ENCODE measurements at regions not wholly inside any gene's neighbourhood (a gene's known extent, or its start where the extent isn't known, plus 50 kb on each side); places are given as distances from the start of the nearest gene placed in this dataset.

DNA sequence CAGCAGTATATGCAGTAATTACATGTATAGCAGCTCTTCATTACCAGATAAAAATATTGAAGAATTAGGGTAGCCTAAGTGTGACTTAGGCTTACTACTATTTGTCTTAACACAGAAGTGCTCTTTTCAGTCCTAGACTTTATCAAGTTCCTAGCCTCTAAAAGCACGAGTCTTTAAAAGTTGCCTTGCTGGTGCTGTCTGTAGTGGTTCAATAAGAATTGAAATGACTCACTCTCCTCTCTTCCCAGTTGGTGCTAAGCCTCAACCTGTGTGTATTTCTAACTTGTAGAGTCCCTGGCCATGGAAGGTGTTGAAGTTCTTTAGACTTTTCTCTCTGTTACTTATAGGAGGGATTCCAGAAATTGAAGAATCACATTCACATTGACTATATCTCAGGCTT lies 395.4 kb upstream of the THRB start:
- H3K36me3 ChIP-seq (ENCODE audit: control insufficient read depth in 2 of 2, insufficient read depth in 1 of 2, low read length in 2 of 2): no peaks in the 10 kb centered on the region
- ChIA-PET POLR2A (no interaction called here), CTCF (no interaction called here)
- no peaks in the 10 kb centered on the region for H3K4me1 ChIP-seq (ENCODE audit: control insufficient read depth, insufficient read depth, low read length)
- H3K9me3 ChIP-seq (ENCODE audit: control insufficient read depth, insufficient read depth, low read depth, low read length): no peaks in the 10 kb centered on the region
- H3K4me3 ChIP-seq (ENCODE audit: low read depth, low read length): no peak overlapping the region
- no peak overlapping the region for H3K27ac ChIP-seq (ENCODE audit: extremely low read depth, low read depth, low read length)
- TF ChIP-seq ZNF112 (tag by site-specific recombination; IDR thresholded peaks at IDR 0.05) (no peak), ZNF600 (tag by site-specific recombination; IDR thresholded peaks at IDR 0.05) (no peak), ZNF391 (tag by site-specific recombination; IDR thresholded peaks at IDR 0.05; ENCODE audit: borderline replicate concordance, low read depth) (no peak), HOXC10 (CRISPR knock-in tag; IDR thresholded peaks at IDR 0.05) (no peak), ZNF747 (tag by site-specific recombination; IDR thresholded peaks at IDR 0.05) (no peak)

DNA sequence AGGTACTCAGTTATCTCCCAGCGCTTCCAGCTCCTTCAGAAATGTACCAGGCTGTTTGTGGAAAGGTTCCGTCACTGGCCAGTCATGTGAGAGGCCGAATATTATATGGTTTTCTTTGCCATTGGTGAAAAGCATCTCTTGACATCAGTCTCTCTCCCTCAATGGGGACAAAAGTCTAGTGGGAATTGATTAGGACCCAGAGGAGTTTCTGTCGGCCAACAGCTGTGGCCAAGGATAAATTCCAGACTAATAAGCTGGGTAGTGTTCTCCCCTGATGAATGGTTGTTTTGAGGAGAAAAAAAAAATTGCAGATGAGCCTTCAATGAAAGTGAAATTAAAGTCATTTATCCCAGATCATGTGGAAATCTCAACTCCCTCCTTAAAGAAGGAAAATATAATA lies 404.7 kb upstream of the THRB start:
- H3K4me1 ChIP-seq (ENCODE audit: control insufficient read depth, insufficient read depth, low read length): no peaks in the 10 kb centered on the region
- CTCF ChIA-PET: no interaction called here
- no peaks in the 10 kb centered on the region for H3K36me3 ChIP-seq (ENCODE audit: control insufficient read depth in 2 of 2, insufficient read depth in 1 of 2, low read length in 2 of 2)
- no peak overlapping the region for H3K27ac ChIP-seq (ENCODE audit: extremely low read depth, low read depth, low read length)
- POLR2A ChIA-PET: no interaction called here
- TF ChIP-seq, protein P1, sequence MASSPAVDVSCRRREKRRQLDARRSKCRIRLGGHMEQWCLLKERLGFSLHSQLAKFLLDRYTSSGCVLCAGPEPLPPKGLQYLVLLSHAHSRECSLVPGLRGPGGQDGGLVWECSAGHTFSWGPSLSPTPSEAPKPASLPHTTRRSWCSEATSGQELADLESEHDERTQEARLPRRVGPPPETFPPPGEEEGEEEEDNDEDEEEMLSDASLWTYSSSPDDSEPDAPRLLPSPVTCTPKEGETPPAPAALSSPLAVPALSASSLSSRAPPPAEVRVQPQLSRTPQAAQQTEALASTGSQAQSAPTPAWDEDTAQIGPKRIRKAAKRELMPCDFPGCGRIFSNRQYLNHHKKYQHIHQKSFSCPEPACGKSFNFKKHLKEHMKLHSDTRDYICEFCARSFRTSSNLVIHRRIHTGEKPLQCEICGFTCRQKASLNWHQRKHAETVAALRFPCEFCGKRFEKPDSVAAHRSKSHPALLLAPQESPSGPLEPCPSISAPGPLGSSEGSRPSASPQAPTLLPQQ (tag by site-specific recombination; IDR thresholded peaks at IDR 0.05): no peak
- TF ChIP-seq, protein P2, sequence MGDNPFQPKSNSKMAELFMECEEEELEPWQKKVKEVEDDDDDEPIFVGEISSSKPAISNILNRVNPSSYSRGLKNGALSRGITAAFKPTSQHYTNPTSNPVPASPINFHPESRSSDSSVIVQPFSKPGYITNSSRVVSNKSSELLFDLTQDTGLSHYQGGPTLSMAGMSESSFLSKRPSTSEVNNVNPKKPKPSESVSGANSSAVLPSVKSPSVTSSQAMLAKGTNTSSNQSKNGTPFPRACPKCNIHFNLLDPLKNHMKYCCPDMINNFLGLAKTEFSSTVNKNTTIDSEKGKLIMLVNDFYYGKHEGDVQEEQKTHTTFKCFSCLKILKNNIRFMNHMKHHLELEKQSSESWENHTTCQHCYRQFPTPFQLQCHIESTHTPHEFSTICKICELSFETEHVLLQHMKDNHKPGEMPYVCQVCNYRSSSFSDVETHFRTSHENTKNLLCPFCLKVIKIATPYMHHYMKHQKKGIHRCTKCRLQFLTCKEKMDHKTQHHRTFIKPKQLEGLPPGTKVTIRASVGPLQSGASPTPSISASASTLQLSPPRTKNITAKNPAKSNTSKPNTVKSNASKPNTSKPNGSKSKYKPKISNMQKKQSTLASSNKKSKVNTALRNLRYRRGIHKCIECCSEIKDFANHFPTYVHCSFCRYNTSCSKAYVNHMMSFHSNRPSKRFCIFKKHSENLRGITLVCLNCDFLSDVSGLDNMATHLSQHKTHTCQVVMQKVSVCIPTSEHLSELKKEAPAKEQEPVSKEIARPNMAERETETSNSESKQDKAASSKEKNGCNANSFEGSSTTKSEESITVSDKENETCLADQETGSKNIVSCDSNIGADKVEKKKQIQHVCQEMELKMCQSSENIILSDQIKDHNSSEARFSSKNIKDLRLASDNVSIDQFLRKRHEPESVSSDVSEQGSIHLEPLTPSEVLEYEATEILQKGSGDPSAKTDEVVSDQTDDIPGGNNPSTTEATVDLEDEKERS (tag by site-specific recombination; IDR thresholded peaks at IDR 0.05): no peak
- TF ChIP-seq ZNF76 (tag by site-specific recombination; IDR thresholded peaks at IDR 0.05; ENCODE audit: borderline replicate concordance, low read depth) (no peak), HOXA7 (CRISPR knock-in tag; IDR thresholded peaks at IDR 0.05; ENCODE audit: borderline replicate concordance) (no peak), GLI2 (tag by site-specific recombination; IDR thresholded peaks at IDR 0.05; ENCODE audit: borderline replicate concordance, low read depth) (no peak), ZNF48 (tag by site-specific recombination; IDR thresholded peaks at IDR 0.05) (no peak), ZFP41 (tag by site-specific recombination; IDR thresholded peaks at IDR 0.05; ENCODE audit: borderline replicate concordance) (no peak), ZNF211 (tag by site-specific recombination; IDR thresholded peaks at IDR 0.05; ENCODE audit: low read depth) (no peak), ZNF133 (tag by site-specific recombination; IDR thresholded peaks at IDR 0.05) (no peak), ZNF292 (tag by site-specific recombination; IDR thresholded peaks at IDR 0.05; ENCODE audit: borderline replicate concordance, low read depth) (no peak), FEZF1 (tag by site-specific recombination; IDR thresholded peaks at IDR 0.05) (no peak), ZNF521 (tag by site-specific recombination; IDR thresholded peaks at IDR 0.05) (no peak)
- TF ChIP-seq, protein P3, sequence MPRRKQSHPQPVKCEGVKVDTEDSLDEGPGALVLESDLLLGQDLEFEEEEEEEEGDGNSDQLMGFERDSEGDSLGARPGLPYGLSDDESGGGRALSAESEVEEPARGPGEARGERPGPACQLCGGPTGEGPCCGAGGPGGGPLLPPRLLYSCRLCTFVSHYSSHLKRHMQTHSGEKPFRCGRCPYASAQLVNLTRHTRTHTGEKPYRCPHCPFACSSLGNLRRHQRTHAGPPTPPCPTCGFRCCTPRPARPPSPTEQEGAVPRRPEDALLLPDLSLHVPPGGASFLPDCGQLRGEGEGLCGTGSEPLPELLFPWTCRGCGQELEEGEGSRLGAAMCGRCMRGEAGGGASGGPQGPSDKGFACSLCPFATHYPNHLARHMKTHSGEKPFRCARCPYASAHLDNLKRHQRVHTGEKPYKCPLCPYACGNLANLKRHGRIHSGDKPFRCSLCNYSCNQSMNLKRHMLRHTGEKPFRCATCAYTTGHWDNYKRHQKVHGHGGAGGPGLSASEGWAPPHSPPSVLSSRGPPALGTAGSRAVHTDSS (tag by site-specific recombination; IDR thresholded peaks at IDR 0.05): no peak
- TF ChIP-seq, protein P4, sequence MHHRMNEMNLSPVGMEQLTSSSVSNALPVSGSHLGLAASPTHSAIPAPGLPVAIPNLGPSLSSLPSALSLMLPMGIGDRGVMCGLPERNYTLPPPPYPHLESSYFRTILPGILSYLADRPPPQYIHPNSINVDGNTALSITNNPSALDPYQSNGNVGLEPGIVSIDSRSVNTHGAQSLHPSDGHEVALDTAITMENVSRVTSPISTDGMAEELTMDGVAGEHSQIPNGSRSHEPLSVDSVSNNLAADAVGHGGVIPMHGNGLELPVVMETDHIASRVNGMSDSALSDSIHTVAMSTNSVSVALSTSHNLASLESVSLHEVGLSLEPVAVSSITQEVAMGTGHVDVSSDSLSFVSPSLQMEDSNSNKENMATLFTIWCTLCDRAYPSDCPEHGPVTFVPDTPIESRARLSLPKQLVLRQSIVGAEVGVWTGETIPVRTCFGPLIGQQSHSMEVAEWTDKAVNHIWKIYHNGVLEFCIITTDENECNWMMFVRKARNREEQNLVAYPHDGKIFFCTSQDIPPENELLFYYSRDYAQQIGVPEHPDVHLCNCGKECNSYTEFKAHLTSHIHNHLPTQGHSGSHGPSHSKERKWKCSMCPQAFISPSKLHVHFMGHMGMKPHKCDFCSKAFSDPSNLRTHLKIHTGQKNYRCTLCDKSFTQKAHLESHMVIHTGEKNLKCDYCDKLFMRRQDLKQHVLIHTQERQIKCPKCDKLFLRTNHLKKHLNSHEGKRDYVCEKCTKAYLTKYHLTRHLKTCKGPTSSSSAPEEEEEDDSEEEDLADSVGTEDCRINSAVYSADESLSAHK (tag by site-specific recombination; IDR thresholded peaks at IDR 0.05): no peak
- TF ChIP-seq, protein P5, sequence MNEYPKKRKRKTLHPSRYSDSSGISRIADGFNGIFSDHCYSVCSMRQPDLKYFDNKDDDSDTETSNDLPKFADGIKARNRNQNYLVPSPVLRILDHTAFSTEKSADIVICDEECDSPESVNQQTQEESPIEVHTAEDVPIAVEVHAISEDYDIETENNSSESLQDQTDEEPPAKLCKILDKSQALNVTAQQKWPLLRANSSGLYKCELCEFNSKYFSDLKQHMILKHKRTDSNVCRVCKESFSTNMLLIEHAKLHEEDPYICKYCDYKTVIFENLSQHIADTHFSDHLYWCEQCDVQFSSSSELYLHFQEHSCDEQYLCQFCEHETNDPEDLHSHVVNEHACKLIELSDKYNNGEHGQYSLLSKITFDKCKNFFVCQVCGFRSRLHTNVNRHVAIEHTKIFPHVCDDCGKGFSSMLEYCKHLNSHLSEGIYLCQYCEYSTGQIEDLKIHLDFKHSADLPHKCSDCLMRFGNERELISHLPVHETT (tag by site-specific recombination; IDR thresholded peaks at IDR 0.05): no peak
- H3K9me3 ChIP-seq (ENCODE audit: control insufficient read depth, insufficient read depth, low read depth, low read length): no peaks in the 10 kb centered on the region
- no peak overlapping the region for H3K4me3 ChIP-seq (ENCODE audit: low read depth, low read length)

All from HEK293 (cell line).